HG02885 (cell line): ENCODE measurements at regions not wholly inside any gene's neighbourhood (a gene's known extent, or its start where the extent isn't known, plus 50 kb on each side); places are given as distances from the start of the nearest gene placed in this dataset.
"Not testable (repeated sequence)": the region's sequence is repeated elsewhere in the genome, so short reads cannot be mapped to it uniquely, and the experiment has no call there.

Source experiments
- ATAC-seq: cut with Tn5 transposase; IDR thresholded peaks from one replicate; pipeline ENCODE4 v1.9.1; 2021; ENCODE audit warnings: mild to moderate bottlenecking; ENCODE audit not compliant: unreplicated experiment, poor library complexity

DNA sequence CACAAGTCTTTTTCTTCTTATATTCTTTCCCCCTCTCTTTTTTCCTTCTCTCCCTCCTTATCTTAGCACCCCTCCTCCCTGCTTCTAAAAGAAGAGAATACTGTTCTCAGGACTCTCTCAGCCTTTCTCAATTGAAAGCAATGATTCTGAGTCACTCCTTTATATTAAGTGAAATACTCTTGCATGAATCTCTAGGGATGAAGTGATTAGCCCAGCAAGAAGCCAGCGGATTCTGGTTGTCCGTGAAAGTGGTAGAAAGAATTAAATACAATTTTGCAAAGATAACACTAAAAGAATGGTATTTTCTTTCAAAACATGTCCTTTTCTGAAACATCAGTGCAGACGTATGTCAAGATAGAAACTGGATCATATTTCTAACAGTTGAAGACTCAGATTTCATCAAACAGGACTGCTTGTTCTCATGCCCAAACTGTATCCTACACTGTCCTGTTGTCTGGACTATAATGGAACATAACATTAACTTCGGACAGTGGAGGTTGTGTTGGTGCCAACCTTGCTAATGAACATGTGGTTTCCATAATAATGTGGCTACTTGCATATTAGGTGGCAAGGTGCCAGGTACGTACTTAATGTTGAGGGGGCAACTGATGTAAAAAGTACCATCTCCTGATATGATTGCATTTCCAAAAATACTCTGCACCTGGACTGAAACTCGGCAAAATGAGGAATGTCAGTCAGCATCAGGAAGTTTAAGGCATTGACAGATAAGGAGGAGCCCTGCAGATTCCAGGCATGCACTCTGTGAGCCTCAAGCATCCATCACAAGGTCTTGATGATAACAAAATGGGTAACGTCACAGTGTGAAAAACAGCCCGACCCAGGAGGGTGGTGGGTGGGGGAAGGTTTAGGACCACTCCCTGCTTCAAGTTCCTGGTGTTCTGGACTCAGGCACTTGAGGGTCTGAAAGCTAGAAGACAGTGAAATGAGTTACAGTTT is 357.2 kb downstream of the DLEU7 start:
- ATAC-seq: no peak

DNA sequence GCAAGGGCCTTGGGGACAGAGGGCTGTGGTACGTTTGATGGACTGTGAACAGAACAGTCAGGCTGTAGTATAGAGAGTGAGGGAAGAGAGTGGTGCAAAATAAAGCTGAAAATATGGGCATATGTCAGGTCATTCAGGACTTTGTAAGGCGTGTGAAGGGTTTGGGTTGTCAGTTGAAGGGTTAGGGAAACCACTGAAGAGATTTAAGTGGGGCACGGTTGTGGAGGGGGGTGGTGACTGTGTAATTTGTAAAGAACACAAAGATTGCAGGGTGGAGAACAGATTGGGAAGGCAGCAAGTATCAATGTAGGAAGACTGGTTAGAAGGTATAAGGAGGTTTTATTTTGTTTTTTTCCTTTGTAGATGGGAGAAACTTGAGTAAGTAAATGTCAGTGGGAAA is 349.8 kb downstream of the DLEU7 start:
- ATAC-seq: no peak

DNA sequence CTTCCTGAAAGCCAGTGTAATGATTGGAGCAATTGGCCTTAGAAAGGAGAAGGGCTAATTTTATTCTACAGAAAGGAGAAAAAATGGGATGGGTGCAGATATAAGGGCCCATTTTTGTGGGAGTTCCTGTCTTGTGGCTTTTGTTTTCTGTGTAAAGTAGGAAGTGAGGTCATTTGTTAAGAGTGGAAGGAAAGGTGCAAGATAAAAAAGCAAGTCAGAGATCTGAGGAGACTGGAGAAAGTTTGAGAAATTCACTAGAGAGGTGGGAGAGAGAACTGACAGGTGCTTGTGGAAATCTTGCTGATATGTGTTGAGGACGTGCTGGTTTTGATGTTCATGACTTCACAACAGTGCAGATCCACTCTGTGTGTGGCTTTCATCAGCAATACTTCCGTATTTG is 349.4 kb downstream of the DLEU7 start:
- ATAC-seq: no peak

DNA sequence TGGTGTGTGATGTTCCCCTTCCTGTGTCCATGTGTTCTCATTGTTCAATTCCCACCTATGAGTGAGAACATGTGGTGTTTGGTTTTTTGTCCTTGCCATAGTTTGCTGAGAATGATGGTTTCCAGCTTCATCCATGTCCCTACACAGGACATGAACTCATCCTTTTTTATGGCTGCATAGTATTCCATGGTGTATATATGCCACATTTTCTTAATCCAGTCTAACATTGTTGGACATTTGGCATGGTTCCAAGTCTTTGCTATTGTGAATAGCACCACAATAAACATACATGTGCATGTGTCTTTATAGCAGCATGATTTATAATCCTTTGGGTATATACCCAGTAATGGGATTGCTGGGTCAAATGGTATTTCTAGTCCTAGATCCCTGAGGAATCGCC is 340.3 kb downstream of the DLEU7 start:
- not testable (repeated sequence) for ATAC-seq

DNA sequence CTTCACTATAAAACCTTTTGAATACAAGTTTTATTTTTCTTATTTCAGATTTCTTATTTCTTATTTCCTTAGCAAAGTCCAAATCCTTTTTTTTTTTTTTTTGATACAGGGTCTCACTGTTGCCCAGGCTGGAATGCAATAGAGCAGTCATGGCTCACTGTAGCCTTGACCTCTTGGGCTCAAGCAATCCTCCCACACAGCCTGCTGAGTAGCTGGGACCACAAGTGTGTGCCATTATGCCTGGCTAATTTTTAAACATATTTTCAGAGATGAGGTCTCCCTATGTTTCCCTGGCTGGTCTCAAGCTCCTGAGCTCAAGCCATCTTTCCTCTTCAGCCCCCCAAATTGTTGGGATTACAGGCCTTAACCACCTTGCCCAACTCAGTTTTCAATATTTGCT is 334.3 kb downstream of the DLEU7 start:
- ATAC-seq: no peak

DNA sequence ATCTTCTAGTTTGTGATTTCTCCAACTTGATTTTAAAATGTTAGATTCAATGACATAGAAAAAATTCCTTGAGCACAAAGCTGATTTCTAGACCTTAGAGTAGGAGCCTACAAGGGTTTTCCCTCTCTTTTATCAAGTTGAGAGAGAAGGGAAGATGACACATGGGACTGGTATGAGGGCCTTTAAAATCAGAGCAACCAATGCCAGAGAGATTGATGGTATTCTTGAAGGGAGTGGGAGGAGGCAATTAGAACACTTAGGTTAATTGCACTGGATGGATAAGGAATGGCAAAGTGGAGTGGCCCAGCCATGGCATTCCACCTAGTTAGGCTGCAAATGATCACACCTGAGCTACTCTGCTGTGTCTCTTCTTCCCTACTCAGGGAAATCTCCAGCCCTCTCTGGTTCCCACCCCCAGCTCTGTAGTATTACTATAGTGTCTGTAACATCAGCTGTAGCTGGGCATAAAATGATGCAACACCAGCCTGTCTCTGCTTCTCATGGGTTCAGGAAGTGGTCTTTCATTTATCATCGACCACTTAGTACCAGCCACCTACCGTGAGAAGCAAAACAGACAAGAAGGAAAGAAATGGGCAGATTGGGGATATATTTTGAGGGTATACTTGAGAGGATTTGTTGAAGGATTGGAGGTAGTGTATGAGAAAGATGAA is 333.6 kb downstream of the DLEU7 start:
- no peak for ATAC-seq

DNA sequence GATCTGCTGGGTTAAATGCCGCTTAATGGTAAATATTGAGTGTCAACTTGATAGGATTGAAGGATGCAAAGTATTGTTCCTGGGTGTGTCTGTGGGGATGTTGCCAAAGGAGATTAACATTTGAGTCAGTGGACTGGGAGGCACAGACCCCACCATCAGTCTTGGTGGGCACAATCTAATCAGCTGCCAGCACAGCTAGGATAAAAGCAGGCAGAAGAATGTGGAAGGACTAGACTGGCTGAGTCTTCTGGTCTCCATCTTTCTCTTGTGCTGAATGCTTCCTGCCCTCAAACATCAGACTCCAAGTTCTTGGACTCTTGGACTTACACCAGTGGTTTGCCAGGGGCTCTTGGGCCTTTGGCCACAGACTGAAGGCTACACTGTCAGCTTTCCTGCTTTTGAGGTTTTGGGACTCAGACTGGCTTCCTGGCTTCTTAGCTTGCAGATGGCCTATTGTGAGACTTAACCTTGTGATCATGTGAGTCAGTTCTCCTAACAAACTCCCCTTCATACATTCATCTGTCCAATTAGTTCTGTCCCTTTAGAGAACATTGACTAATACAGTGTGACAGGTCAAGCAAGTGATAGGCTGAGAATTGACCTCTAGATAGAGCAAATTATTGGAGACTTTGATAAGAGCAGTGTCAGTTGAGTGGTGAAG is 332.5 kb downstream of the DLEU7 start:
- not testable (repeated sequence) for ATAC-seq

DNA sequence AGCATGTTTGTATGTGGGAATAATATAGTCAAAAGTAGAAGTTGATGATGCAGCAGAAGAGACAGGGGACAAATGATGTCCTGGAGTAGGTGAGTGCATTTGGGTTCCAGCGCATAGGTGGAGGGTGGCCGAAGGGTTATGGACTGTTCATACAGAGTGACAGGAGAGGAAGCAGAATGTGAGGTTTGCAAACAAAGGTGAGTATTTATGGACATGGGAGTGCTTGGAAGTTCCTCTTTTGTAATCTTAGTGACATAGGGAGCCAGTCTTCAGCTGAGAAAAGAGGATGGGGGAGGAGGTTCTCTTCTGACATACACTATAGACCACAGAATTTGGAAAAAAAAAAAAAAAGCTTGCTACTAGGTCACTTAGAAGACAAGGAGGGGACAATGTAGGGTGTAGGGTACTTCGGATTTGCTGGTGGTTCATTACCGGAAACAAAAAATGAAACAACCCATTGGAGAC is 331.6 kb downstream of the DLEU7 start:
- ATAC-seq: peak; percentile 54

DNA sequence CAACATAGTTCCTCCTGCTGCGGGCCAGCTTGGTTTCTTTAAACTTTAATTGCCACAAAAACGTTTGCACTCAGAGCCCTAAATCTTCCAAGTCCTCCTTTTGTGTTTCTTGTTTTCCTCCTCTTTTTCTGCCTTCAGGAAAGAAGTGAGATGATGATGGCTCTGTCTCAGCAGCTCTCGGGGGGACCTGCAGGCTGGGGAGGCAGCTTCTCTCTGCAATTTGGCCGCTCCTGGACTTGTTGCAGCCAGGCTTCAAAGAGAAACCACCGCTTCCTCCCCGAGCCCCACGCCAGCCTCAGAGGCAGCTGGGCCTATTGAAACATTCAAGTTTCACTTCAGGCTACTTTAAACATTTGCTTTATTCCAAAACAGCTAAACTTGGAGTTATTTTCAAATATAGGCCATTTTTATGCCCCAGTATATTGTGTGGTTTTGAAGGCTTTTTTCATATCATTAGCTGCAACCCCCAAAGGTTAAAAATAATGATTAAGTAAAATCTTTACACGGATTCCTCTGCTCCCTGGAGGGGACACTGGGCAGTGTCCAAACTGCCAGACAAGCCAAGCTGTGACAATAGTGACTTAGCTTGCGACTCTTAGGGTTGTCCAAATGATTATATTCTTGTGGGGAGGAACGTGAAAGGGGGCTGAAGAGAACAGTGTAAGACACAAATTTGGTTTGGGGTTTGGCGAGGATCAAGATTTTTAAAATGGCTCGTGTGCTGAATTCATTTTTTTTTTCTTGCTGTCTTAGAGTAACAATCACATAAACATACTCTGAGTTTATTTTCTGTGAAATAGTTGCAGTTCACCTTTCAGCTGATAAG is 330.8 kb downstream of the DLEU7 start:
- ATAC-seq: peak; percentile 88

DNA sequence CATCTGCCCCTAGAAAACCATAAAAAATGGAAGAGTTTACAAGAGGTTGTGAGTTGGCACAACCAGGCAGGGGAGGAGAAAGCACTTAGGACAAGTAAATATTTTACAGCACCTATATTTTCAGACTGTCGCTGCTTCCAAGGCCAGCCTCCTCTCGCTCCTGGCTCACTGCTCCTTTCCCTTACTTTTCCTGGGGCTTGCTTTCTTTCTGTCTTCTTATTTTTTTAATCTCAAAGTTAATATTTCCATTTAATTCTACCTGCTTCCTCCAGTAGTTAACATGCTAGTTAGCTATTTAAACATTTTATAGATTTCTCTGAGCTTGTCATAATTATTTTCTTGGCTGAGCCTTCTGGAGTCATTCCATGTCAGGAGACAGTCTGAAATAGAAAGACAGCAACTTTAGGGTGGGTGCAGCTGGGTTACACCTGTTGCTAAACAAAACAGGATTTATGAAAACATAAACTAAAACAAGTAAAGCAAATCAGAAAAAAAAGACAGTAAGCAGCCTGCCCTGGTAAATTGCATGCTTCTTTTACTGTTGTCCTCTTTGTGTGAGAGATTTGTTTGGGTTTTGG is 330.1 kb downstream of the DLEU7 start:
- no peak for ATAC-seq

DNA sequence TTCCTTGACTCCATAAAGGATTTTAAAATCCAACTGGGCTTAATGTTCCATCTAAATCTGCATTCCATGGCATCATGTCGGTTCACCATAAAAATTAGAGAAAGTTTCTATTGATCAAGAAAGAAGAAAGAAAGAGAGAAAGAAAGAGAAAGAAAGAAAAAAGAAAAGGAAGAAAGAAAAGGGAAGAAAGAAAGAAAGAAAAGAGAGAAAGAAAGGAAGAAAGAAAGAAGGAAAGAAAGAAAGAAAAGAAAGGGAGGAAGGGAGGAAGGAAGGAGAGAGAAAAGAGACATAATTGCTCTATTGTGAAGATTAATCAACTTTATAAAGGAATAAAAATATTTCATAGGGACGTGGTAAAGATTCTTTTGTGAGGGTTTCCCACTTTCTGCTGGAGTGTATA is 329.2 kb downstream of the DLEU7 start:
- ATAC-seq: no peak

DNA sequence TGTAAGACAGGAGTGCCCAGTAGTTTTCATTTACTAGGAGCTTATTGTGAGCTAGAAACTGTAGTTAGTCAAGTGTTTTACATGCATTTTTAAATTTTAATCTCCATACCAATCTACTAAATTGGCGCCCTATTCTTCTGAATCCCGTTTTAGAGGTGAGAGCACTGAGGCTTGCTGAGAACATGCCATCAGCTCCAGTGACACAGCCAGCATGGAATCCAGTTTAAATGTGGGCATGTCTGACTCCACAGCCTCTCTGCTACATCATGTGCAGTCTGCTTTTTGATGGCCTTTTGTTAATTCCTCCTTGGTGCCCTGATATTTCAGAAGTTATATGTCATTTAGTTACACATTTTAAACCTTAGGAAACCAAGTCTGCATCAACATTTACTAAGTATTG is 325.4 kb downstream of the DLEU7 start:
- no peak for ATAC-seq

DNA sequence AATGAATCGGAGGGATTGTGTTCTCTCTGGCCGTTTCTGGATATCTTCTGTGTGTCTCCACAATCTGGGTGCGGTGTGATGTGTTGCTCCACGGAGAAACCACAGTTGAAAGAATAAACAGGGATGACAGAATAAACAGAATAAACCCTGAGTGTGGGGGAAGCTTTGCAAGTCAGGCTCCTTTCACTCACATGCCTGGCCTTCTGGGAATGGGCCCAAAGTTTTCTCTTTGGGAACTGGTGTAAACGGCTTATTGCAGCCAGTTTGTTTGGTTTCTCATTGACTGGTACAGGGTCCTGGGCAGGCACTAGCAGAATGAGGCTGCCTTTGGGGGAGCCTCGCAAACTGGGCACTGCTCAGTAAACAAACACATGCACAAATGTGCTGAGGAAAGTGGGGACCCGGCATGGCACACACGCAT is 324.7 kb downstream of the DLEU7 start:
- ATAC-seq: no peak

DNA sequence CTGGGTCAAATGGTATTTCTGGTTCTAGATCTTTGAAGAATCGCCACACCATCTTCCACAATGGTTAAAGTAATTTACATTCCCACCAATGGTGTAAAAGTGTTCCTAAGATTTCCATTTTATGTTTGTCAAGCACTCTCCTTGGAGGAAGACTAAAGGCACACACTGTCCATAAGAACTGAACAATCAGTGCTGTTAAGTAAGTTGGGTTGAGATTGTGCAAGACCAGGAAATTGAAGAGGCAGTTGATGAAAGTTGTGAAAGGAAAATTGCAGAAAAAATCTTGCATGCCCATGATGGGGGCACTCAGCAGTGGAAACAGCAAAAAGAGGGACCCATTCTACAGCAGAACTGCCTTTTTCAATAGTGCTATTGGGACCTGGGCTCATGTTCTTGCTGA is 323.6 kb downstream of the DLEU7 start:
- ATAC-seq: no peak

DNA sequence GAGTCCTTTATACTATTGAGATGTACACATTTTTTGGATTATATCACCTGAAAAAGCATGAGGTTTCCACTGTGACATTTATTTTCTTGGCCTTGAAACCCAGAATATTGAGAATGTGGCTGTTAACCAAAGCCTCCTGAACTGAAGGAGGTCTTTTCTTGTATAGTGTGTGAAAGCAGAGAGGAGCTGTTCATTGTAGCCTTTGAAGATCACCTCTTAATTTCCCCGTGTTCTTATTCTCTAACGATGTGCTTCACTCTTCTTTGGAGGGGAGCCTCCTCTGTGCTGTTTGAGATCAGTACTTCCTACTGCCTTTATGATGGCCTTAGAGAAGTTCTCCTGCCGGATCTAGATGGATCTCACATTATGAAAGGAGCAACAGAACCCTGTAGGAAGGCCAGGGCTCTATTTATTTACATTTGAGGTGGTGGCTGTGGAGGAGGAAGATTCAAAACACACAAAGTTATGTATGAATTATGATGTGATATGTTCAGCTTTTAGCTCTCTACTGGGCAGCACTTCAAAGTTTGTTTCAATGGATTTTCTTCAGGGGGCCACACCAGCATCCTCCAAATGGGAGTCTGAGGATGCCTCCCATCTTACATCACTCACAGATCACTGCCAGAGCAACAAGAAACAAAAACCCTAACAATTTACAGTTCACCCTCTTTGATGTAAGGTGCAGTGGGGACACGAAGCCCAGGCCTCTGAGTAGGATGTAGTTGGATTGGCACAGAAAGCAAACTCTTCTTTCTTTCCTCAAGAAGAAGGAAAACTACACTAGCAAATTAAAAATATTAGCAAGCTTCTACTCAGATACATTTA is 322.3 kb downstream of the DLEU7 start:
- ATAC-seq: no peak

DNA sequence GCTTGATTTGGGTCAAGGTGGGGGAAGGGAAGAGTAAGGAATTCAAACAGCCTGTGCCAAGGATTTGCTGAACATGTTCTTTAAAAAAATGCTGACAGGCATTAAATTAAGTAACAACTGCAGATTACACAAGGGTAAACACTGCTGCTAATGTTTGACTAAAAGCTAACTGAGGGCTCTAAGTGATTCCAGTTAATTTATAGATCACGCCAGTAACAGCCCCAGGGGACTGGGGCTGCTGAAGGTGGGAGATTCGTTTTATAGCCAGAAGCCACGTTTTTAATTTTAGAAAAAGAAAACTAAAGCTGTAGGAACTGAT is 321.7 kb downstream of the DLEU7 start:
- no peak for ATAC-seq

DNA sequence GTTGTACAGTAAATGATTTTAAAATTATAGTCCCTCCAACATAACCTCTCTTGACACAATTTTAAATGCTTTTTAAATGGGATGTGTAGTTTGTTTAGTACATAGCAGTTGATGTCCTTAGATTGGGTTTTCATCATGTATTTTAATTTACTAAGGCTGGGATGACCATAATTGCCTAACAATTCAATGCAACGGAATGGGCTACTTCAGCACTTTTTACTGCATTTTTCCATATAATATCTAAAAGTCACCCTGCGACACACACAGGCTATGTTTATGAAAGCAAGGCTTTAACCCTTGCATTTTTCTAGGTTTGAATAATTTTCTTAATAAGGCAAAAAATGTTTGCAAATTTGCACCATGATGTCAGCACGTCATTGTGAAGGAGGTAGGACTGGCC is 321.0 kb downstream of the DLEU7 start:
- no peak for ATAC-seq

DNA sequence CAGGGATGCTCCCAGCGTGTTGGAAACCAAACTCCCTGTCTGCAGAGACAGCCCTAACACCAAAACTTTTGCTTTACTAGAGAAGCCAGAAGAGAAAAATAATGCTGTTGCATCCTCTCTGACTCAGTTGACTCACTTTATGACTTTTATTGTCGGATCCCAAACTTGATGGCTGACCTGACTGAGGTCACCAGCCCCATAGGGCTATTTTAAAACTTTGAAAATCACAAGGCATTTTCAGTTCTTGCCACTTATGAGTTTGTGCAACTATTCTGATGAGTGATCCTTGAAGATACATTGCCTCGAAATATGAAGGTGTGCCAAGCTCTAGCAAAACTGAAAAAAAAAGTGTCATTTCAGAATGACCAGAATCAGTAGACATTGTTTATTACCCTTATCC is 320.2 kb downstream of the DLEU7 start:
- ATAC-seq: no peak

DNA sequence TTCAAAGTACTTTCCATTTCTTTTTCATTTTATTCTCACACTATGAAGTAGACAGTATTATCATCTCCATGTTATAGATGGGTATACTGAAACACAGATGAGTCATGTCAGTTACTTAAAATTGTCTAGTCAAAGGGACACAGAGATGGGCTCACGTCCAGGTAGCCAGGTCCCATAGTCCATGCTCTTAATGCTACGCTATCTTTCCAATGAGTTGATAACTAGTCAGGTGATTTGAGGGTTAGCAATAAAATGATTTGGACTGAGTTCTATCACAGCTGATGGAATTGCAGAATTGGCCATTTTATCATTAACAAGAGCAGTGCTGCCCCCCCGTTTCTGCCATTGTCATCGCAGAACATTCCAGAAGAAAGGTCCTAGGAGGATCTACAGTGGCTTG is 318.9 kb downstream of the DLEU7 start:
- no peak for ATAC-seq
